SK-N-SH (cell line): ENCODE measurements at regions not wholly inside any gene's neighbourhood (a gene's known extent, or its start where the extent isn't known, plus 50 kb on each side); places are given as distances from the start of the nearest gene placed in this dataset.

Experiments used
- CTCF ChIA-PET: fragments of 300-600, 350-600 bp; formaldehyde crosslinking; extraction: SDS; loops from one replicate; lab custom pipeline; 2021; lab: Yijun Ruan, JAX
- POLR2A ChIA-PET: fragments of 350-600 bp; sonication (Branson Sonifier 250); formaldehyde crosslinking; extraction: SDS; loops from one replicate; lab custom pipeline; 2020; ENCODE audit warnings: antibody characterized with exemption, inconsistent platforms; lab: Yijun Ruan, JAX
- DNase-seq: peaks from one replicate; pipeline ENCODE4 v3.0.0; 2012
- H2AFZ ChIP-seq: fragments of 200-600 bp; sonication (generic); 2 replicates; pipeline ENCODE4 v1.8.1; 2016; ENCODE audit warnings: antibody characterized with exemption, mild to moderate bottlenecking, low read depth
- H3F3A ChIP-seq: fragments of 200-600 bp; sonication (generic); replicated peaks from 2 replicates; pipeline ENCODE3; 2016; ENCODE audit warnings: antibody characterized with exemption, mild to moderate bottlenecking; ENCODE audit not compliant: insufficient read depth
- H3K27ac ChIP-seq, 2 experiments: fragments of 200-500 bp in 1 of 2; fragments of 200-600 bp in 1 of 2; sonication (Bioruptor generic) in 1 of 2; sonication (generic), shearing (Covaris generic) in 1 of 2; 2 replicates each; pipeline versions ENCODE4 v1.5.1 to v1.6.1; 2014 to 2016; ENCODE audit warnings: low read depth in 2 of 2, inconsistent platforms in 1 of 2, low read length in 1 of 2, mild to moderate bottlenecking in 1 of 2, mixed read lengths in 1 of 2
- H3K27me3 ChIP-seq: fragments of 200-600 bp; sonication (generic), shearing (Covaris generic); 2 replicates; pipeline ENCODE4 v1.6.1; 2016; ENCODE audit warnings: mixed run types; ENCODE audit not compliant: insufficient read depth
- H3K36me3 ChIP-seq, 2 experiments: fragments of 200-500 bp in 1 of 2; fragments of 200-600 bp in 1 of 2; sonication (Bioruptor generic) in 1 of 2; sonication (generic) in 1 of 2; replicated peaks in 1 of 2; 2 replicates each; pipeline versions ENCODE3 to v1.5.1; 2014 to 2016; ENCODE audit warnings: low read length in 1 of 2, mild to moderate bottlenecking in 1 of 2; ENCODE audit not compliant: insufficient read depth in 2 of 2, control insufficient read depth in 1 of 2
- H3K4me1 ChIP-seq, 2 experiments: fragments of 200-500 bp in 1 of 2; fragments of 200-600 bp in 1 of 2; sonication (Bioruptor generic) in 1 of 2; sonication (generic), shearing (Covaris generic) in 1 of 2; 2 replicates each; pipeline versions ENCODE4 v1.5.1 to v1.6.1; 2014 to 2016; ENCODE audit warnings: low read depth in 1 of 2, low read length in 1 of 2, mixed run types in 1 of 2; ENCODE audit not compliant: insufficient read depth in 2 of 2, control insufficient read depth in 1 of 2
- H3K4me2 ChIP-seq: fragments of 200-600 bp; sonication (generic), shearing (Covaris generic); 2 replicates; pipeline ENCODE4 v1.6.1; 2017; ENCODE audit warnings: mixed run types
- H3K4me3 ChIP-seq, 2 experiments: fragments of 200-500 bp in 1 of 2; fragments of 200-600 bp in 1 of 2; sonication (Bioruptor generic) in 1 of 2; sonication (generic), shearing (Covaris generic) in 1 of 2; 2 replicates each; pipeline versions ENCODE4 v1.5.1 to v1.8.1; 2014 to 2016; ENCODE audit warnings: low read depth in 2 of 2, inconsistent platforms in 1 of 2, low read length in 1 of 2, mild to moderate bottlenecking in 1 of 2, mixed read lengths in 1 of 2, moderate library complexity in 1 of 2
- H3K79me2 ChIP-seq: fragments of 200-600 bp; sonication (generic); 2 replicates; pipeline ENCODE4 v1.8.1; 2017; ENCODE audit warnings: mild to moderate bottlenecking; ENCODE audit not compliant: insufficient read depth
- H3K9ac ChIP-seq: fragments of 200-600 bp; sonication (generic); 2 replicates; pipeline ENCODE4 v1.6.1; 2017; ENCODE audit warnings: mixed run types
- H3K9me2 ChIP-seq: fragments of 200-600 bp; sonication (generic); 2 replicates; pipeline ENCODE4 v1.6.1; 2017; ENCODE audit warnings: mixed run types
- H3K9me3 ChIP-seq: fragments of 200-600 bp; sonication (generic); 2 replicates; pipeline ENCODE4 v1.6.1; 2017; ENCODE audit warnings: mixed run types, mild to moderate bottlenecking, moderate library complexity
- H4K20me1 ChIP-seq: fragments of 200-600 bp; sonication (generic); 2 replicates; pipeline ENCODE4 v1.6.1; 2017; ENCODE audit warnings: mild to moderate bottlenecking, mixed run types; ENCODE audit not compliant: insufficient read depth
- CHD2 ChIP-seq: fragments of 150-350 bp; IDR thresholded peaks from 2 replicates; pipeline ENCODE4 v1.6.1; 2018; ENCODE audit warnings: low read length; ENCODE audit not compliant: partially characterized antibody
- CTCF ChIP-seq: fragments of 200-600 bp; sonication (generic); IDR thresholded peaks from 2 replicates; pipeline ENCODE4 v1.6.1; 2017; ENCODE audit warnings: antibody characterized with exemption, mild to moderate bottlenecking, moderate library complexity
- EZH2phosphoT487 ChIP-seq: fragments of 200-600 bp; sonication (generic); IDR thresholded peaks from 2 replicates; pipeline ENCODE4 v1.6.1; 2017; ENCODE audit warnings: low read depth, mixed run types, mild to moderate bottlenecking, antibody characterized with exemption, moderate library complexity, borderline replicate concordance
- GABPA ChIP-seq: IDR thresholded peaks from 2 replicates; pipeline ENCODE4 v1.4.0; 2012; ENCODE audit warnings: low read depth, mild to moderate bottlenecking
- GATA2 ChIP-seq: sonication (generic); formaldehyde crosslinking; IDR thresholded peaks from 2 replicates; pipeline ENCODE4 v1.5.0; 2020; ENCODE audit warnings: mild to moderate bottlenecking, missing genetic modification reagents
- MXI1 ChIP-seq: IDR thresholded peaks from 2 replicates; pipeline ENCODE4 v1.6.1; 2012; ENCODE audit warnings: mild to moderate bottlenecking, low read depth, low read length, improper control_type of control experiment
- NRF1 ChIP-seq: IDR thresholded peaks from 2 replicates; pipeline ENCODE4 v1.6.1; 2012; ENCODE audit warnings: low read depth, mild to moderate bottlenecking, low read length
- PBX3 ChIP-seq: IDR thresholded peaks from 2 replicates; pipeline ENCODE4; 2012
- RAD21 ChIP-seq: IDR thresholded peaks from 2 replicates; pipeline ENCODE4 v1.6.1; 2012; ENCODE audit warnings: mild to moderate bottlenecking, low read length
- TEAD4 ChIP-seq: IDR thresholded peaks from 2 replicates; pipeline ENCODE4 v1.4.0; 2012; ENCODE audit warnings: mild to moderate bottlenecking, borderline replicate concordance; ENCODE audit not compliant: insufficient read depth
- USF2 ChIP-seq: fragments of 150-350 bp; IDR thresholded peaks from 2 replicates; pipeline ENCODE4 v1.6.1; 2017; ENCODE audit warnings: antibody characterized with exemption, low read length, low read depth, borderline replicate concordance
- WGBS: methylation state at CpG from one replicate; pipeline ENCODE4 v1.1.6; 2017; ENCODE audit warnings: low lambda C conversion rate; 5-methylcytosine and 5-hydroxymethylcytosine counted together

- ChIA-PET POLR2A (no interaction called here), CTCF (interaction anchor here (1.4 kb wide), 1 partner anchor 495 kb away, joined by 4 read pairs; no protein-coding TSS in a partner anchor)
- H3K9ac ChIP-seq = no peak overlapping the region
- H3K27me3 ChIP-seq = no peaks in the 10 kb centered on the region; the same call in 1 of the 2 replicates
- peaks cover 3% of the 10 kb centered on the region; the same call in 1 of the 2 replicates for H4K20me1 ChIP-seq
- WGBS = 73% methylated on average over 2 of the region's 2 CpGs
- no peaks in the 10 kb centered on the region for H3K79me2 ChIP-seq
- no peak for TF ChIP-seq EZH2phosphoT487
- TF ChIP-seq TEAD4 = no peak
- no peak for TF ChIP-seq GABPA
- TF ChIP-seq GATA2 (CRISPR knock-in tag) = no peak
- TF ChIP-seq USF2 = no peak
- no peak for TF ChIP-seq NRF1
- TF ChIP-seq RAD21 = no peak
- TF ChIP-seq PBX3 = no peak
- TF ChIP-seq CHD2 = no peak
- no peak overlapping the region for H2AFZ ChIP-seq
- H3K4me2 ChIP-seq = no peak overlapping the region
- no peak overlapping the region for H3K4me3 ChIP-seq
- no peak overlapping the region for H3K27ac ChIP-seq
- peaks cover 5% of the 10 kb centered on the region for H3F3A ChIP-seq
- H3K4me1 ChIP-seq = peaks cover 2 to 7% of the 10 kb centered on the region in 2 experiments; a peak in 2 of 4 replicates
- H3K9me2 ChIP-seq = 0 out of 2 replicates have a peak, but pooled peaks cover 1% of the 10 kb centered on the region
- H3K36me3 ChIP-seq = no peaks in the 10 kb centered on the region
- no peak for DNase-seq
- no peaks in the 10 kb centered on the region for H3K9me3 ChIP-seq
Observed at GRCh38 chr10:6916601-6917000, 336.5 kb upstream of the PRKCQ start.

- TF ChIP-seq CHD2 (no peak), TEAD4 (no peak), MXI1 (no peak), CTCF (no peak)
- no peak overlapping the region for H3K4me2 ChIP-seq
- H3K27ac ChIP-seq = no peak overlapping the region
- H3K9me2 ChIP-seq = no peaks in the 10 kb centered on the region
- ChIA-PET POLR2A (no interaction called here), CTCF (interaction anchor here (1.3 to 1.4 kb wide), 2 partner anchors 335 to 502 kb away, joined by 3 to 5 read pairs; no protein-coding TSS in a partner anchor)
- H3K79me2 ChIP-seq = no peaks in the 10 kb centered on the region
- H3K4me3 ChIP-seq = no peak overlapping the region
- no peak overlapping the region for H2AFZ ChIP-seq
- 31% methylated on average over 3 of the region's 3 CpGs for WGBS
- H3K27me3 ChIP-seq = no peaks in the 10 kb centered on the region; the same call in 1 of the 2 replicates
- H4K20me1 ChIP-seq = peaks cover 3% of the 10 kb centered on the region; the same call in 1 of the 2 replicates
- H3K9ac ChIP-seq = no peak overlapping the region
- no peak for DNase-seq
- H3F3A ChIP-seq = peaks cover 5% of the 10 kb centered on the region
- H3K36me3 ChIP-seq = no peaks in the 10 kb centered on the region
- peaks cover 2 to 7% of the 10 kb centered on the region in 2 experiments; a peak in 2 of 4 replicates for H3K4me1 ChIP-seq
- no peaks in the 10 kb centered on the region for H3K9me3 ChIP-seq
Observed at GRCh38 chr10:6915307-6915706, 335.2 kb upstream of the PRKCQ start.
